H9 (cell line): ENCODE measurements at regions not wholly inside any gene's neighbourhood (a gene's known extent, or its start where the extent isn't known, plus 50 kb on each side); places are given as distances from the start of the nearest gene placed in this dataset.
A peak's percentile ranks its signal among the peaks of the same experiment; 100 is the strongest.

Experiments used
- DNase-seq: peaks from one replicate; pipeline ENCODE4 v3.0.0-alpha.2; 2017
- H2AFZ ChIP-seq: one replicate; pipeline ENCODE4 v1.6.1; 2013; ENCODE audit warnings: mild to moderate bottlenecking, low read length, control low read depth, moderate library complexity
- H2AK5ac ChIP-seq: 2 replicates; pipeline ENCODE4 v1.6.1; 2013; ENCODE audit warnings: low read length, control low read depth, mixed read lengths; ENCODE audit not compliant: insufficient read length
- H2BK120ac ChIP-seq: one replicate; pipeline ENCODE4 v1.6.1; 2013; ENCODE audit warnings: low read depth, mild to moderate bottlenecking, low read length, control low read depth, inconsistent platforms; ENCODE audit not compliant: poor library complexity, severe bottlenecking
- H2BK12ac ChIP-seq: 2 replicates; pipeline ENCODE4 v1.6.1; 2013; ENCODE audit warnings: low read length, control low read depth, mixed read lengths, low read depth; ENCODE audit not compliant: insufficient read length
- H2BK15ac ChIP-seq: 2 replicates; pipeline ENCODE4 v1.6.1; 2013; ENCODE audit warnings: low read depth, low read length, control low read depth
- H2BK20ac ChIP-seq: one replicate; pipeline ENCODE4 v1.6.1; 2013; ENCODE audit warnings: low read depth, mild to moderate bottlenecking, low read length, control low read depth, inconsistent platforms; ENCODE audit not compliant: poor library complexity, severe bottlenecking
- H2BK5ac ChIP-seq: 2 replicates; pipeline ENCODE4 v1.6.1; 2013; ENCODE audit warnings: low read length, control low read depth, mixed read lengths; ENCODE audit not compliant: insufficient read length
- H3K14ac ChIP-seq: 2 replicates; pipeline ENCODE4 v1.6.1; 2013; ENCODE audit warnings: low read length, control low read depth; ENCODE audit not compliant: insufficient read depth
- H3K18ac ChIP-seq: 2 replicates; pipeline ENCODE4 v1.6.1; 2013; ENCODE audit warnings: low read depth, mild to moderate bottlenecking, mixed read lengths, low read length, control low read depth; ENCODE audit not compliant: insufficient read length
- H3K23ac ChIP-seq: 2 replicates; pipeline ENCODE4 v1.6.1; 2013; ENCODE audit warnings: low read length, control low read depth, mixed read lengths, low read depth; ENCODE audit not compliant: insufficient read length
- H3K23me2 ChIP-seq: 2 replicates; pipeline ENCODE4 v1.6.1; 2013; ENCODE audit warnings: low read depth, mild to moderate bottlenecking, mixed read lengths, low read length, control low read depth; ENCODE audit not compliant: insufficient read length, poor library complexity, severe bottlenecking
- H3K27ac ChIP-seq: 2 replicates; pipeline ENCODE4 v1.5.1; 2013; ENCODE audit warnings: low read length, control low read depth, mixed read lengths, low read depth; ENCODE audit not compliant: insufficient read length
- H3K27me3 ChIP-seq: 2 replicates; pipeline ENCODE4 v1.6.1; 2013; ENCODE audit warnings: low read length, control low read depth, inconsistent platforms; ENCODE audit not compliant: insufficient read depth
- H3K4ac ChIP-seq: 2 replicates; pipeline ENCODE4 v1.6.1; 2013; ENCODE audit warnings: low read depth, mild to moderate bottlenecking, control low read depth, inconsistent platforms, low read length, moderate library complexity
- H3K4me1 ChIP-seq: 2 replicates; pipeline ENCODE4 v1.6.1; 2013; ENCODE audit warnings: low read length, control low read depth, inconsistent platforms; ENCODE audit not compliant: insufficient read depth
- H3K4me2 ChIP-seq: 2 replicates; pipeline ENCODE4 v1.6.1; 2013; ENCODE audit warnings: low read length, control low read depth, mixed read lengths; ENCODE audit not compliant: insufficient read length, insufficient read depth
- H3K56ac ChIP-seq: 2 replicates; pipeline ENCODE4 v1.6.1; 2013; ENCODE audit warnings: low read depth, mild to moderate bottlenecking, mixed read lengths, low read length, control low read depth; ENCODE audit not compliant: insufficient read length
- H3K79me1 ChIP-seq: 2 replicates; pipeline ENCODE4 v1.6.1; 2013; ENCODE audit warnings: low read depth, mild to moderate bottlenecking, moderate library complexity, low read length, control low read depth, inconsistent platforms; ENCODE audit not compliant: insufficient read depth, poor library complexity, severe bottlenecking
- H3K79me2 ChIP-seq: 2 replicates; pipeline ENCODE4 v1.6.1; 2013; ENCODE audit warnings: low read length, control low read depth, inconsistent platforms; ENCODE audit not compliant: insufficient read depth
- H3K9ac ChIP-seq: 2 replicates; pipeline ENCODE4 v1.6.1; 2013; ENCODE audit warnings: low read length, control low read depth, mixed read lengths; ENCODE audit not compliant: insufficient read length; ENCODE audit errors: extremely low read depth
- H3K9me3 ChIP-seq: one replicate; pipeline ENCODE4 v1.6.1; 2013; ENCODE audit warnings: low read depth, low read length, inconsistent platforms; ENCODE audit not compliant: control insufficient read depth
- H3T11ph ChIP-seq: one replicate; pipeline ENCODE4 v1.6.1; 2013; ENCODE audit warnings: mild to moderate bottlenecking, low read length, control low read depth, inconsistent platforms
- H4K20me1 ChIP-seq: one replicate; pipeline ENCODE4 v1.6.1; 2013; ENCODE audit not compliant: control insufficient read depth, insufficient read length, insufficient read depth
- H4K5ac ChIP-seq: 2 replicates; pipeline ENCODE4 v1.6.1; 2013; ENCODE audit warnings: low read depth, mild to moderate bottlenecking, mixed read lengths, low read length, control low read depth; ENCODE audit not compliant: insufficient read length
- H4K8ac ChIP-seq: replicated peaks from 2 replicates; pipeline ENCODE4 v1.6.1; 2013; ENCODE audit warnings: low read length, control low read depth, mixed read lengths, low read depth; ENCODE audit not compliant: insufficient read length
- H4K91ac ChIP-seq: 2 replicates; pipeline ENCODE4 v1.6.1; 2013; ENCODE audit warnings: low read depth, mild to moderate bottlenecking, moderate library complexity, mixed read lengths, low read length, control low read depth; ENCODE audit not compliant: insufficient read length
- H3K27ac Mint-ChIP-seq, 3 experiments: 2 replicates in 2 of 3; 3 replicates in 1 of 3; pipeline ENCODE4 v1.8.0; 2020 to 2021; ENCODE audit warnings: mixed read lengths in 3 of 3, mild to moderate bottlenecking in 1 of 3, moderate library complexity in 1 of 3
- H3K27me3 Mint-ChIP-seq: 2 replicates; pipeline ENCODE4 v1.8.0; 2021; ENCODE audit warnings: low read depth, mild to moderate bottlenecking, moderate library complexity, mixed read lengths
- H3K36me3 Mint-ChIP-seq, 3 experiments: 2 replicates in 2 of 3; 3 replicates in 1 of 3; pipeline ENCODE4 v1.8.0; 2020 to 2021; ENCODE audit warnings: low read depth in 3 of 3, mixed read lengths in 3 of 3; ENCODE audit not compliant: insufficient read depth in 1 of 3
- H3K4me1 Mint-ChIP-seq, 2 experiments: 2 replicates each; pipeline ENCODE4 v1.8.0; 2020; ENCODE audit warnings: mixed read lengths in 2 of 2
- H3K4me3 Mint-ChIP-seq, 2 experiments: 2 replicates in 1 of 2; 3 replicates in 1 of 2; pipeline ENCODE4 v1.8.0; 2020 to 2021; ENCODE audit warnings: mild to moderate bottlenecking in 2 of 2, mixed read lengths in 2 of 2, moderate library complexity in 1 of 2
- H3K9me3 Mint-ChIP-seq, 2 experiments: 2 replicates in 1 of 2; 3 replicates in 1 of 2; pipeline ENCODE4 v1.8.0; 2020; ENCODE audit warnings: mild to moderate bottlenecking in 2 of 2, mixed read lengths in 2 of 2, moderate library complexity in 1 of 2
- CTCF ChIP-seq: fragments of 200-600 bp; sonication (generic); conservative IDR thresholded peaks from 3 replicates; pipeline ENCODE4 v1.8.0; 2021; ENCODE audit warnings: antibody characterized with exemption, mild to moderate bottlenecking
- WGBS: extraction: QIAGEN DNeasy Blood & Tissue Kit; methylation state at CpG from one replicate; pipeline ENCODE4 v1.1.7; 2013; ENCODE audit warnings: missing lambda C conversion rate, low lambda C conversion rate, mixed read lengths; ENCODE audit not compliant: insufficient read length; ENCODE audit errors: extremely low coverage; 5-methylcytosine and 5-hydroxymethylcytosine counted together

DNA sequence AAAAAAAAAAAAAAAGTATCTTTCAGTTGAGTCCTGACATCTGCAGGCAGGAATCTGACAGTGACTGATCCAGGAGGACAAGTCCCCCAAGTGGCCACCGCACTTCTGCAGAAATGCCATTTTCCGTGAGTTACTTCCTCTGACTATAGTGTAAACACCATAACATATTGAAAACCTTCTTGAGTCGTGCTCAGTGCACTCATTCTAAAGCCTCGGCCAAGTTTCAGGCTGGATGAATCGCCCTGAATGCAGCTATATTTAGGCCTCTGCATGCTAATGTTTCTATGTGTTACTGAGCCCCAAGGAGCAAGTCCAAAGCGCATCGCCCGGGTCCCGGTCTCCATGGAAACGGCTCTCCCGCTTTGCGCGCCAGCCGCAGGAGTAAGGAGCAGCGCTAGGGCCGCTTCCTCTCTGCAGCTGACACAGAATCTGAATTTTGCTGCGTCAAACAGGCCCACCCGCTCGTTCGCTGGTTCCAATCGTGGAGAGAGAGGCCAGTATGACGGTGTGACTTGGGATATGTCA lies 335.4 kb downstream of the MSX2 start:
- Histone ChIP-seq H3K79me2 (no peaks in the 10 kb centered on the region), H3K23ac (no peak overlapping the region), H2AFZ (peak overlapping the region; percentile 69), H2BK5ac (no peak overlapping the region), H3K27ac (no peak overlapping the region), H3K4me1 (no peaks in the 10 kb centered on the region), H4K5ac (no peak overlapping the region), H3K23me2 (no peaks in the 10 kb centered on the region), H4K91ac (no peak overlapping the region), H3K4me2 (peak overlapping the region; percentile 70), H3K27me3 (no peaks in the 10 kb centered on the region), H2AK5ac (no peak overlapping the region), H3T11ph (no peak overlapping the region), H4K8ac (no peak overlapping the region), H3K14ac (no peak overlapping the region), H3K4ac (no peak overlapping the region), H3K56ac (no peak overlapping the region), H3K9me3 (no peaks in the 10 kb centered on the region), H4K20me1 (no peaks in the 10 kb centered on the region), H2BK12ac (no peak overlapping the region), H2BK15ac (no peak overlapping the region), H2BK120ac (no peak overlapping the region), H2BK20ac (no peak overlapping the region), H3K9ac (no peak overlapping the region), H3K79me1 (no peaks in the 10 kb centered on the region), H3K18ac (no peak overlapping the region)
- no CpG with 5 or more reads among the region's 22 CpGs for WGBS
- peak; percentile 65 for TF ChIP-seq CTCF
- Mint-ChIP-seq H3K36me3 (no peaks in the 10 kb centered on the region), H3K4me1 (peaks cover 12 to 15% of the 10 kb centered on the region in 2 experiments), H3K27ac (no peak overlapping the region; a peak in 1 of 7 replicates), H3K27me3 (peaks cover 34% of the 10 kb centered on the region), H3K4me3 (peak overlapping the region; percentile 52 to 66), H3K9me3 (no peaks in the 10 kb centered on the region)
- DNase-seq = peak; percentile 89
